ENCODE measurements at regions not wholly inside any gene's neighbourhood (a gene's known extent, or its start where the extent isn't known, plus 50 kb on each side); places are given as distances from the start of the nearest gene placed in this dataset.

- no peak for TF ChIP-seq CTCF (IDR thresholded peaks at IDR 0.05)
- TF ChIP-seq POLR2AphosphoS5 (IDR thresholded peaks at IDR 0.05) = no peak
- no peak for TF ChIP-seq POLR2A (IDR thresholded peaks at IDR 0.05)
These were observed 77.0 kb upstream of the TMEM132E start for GRCh38 chr17:34502426-34502825.
